ENCODE measurements at regions not wholly inside any gene's neighbourhood (a gene's known extent, or its start where the extent isn't known, plus 50 kb on each side); places are given as distances from the start of the nearest gene placed in this dataset.
A peak's percentile ranks its signal among the peaks of the same experiment; 100 is the strongest.

GRCh38 chr14:29217813-29218450 is 451.3 kb downstream of the FOXG1 start:
- no peak for DNase-seq (ENCODE audit: low spot score)

DNA sequence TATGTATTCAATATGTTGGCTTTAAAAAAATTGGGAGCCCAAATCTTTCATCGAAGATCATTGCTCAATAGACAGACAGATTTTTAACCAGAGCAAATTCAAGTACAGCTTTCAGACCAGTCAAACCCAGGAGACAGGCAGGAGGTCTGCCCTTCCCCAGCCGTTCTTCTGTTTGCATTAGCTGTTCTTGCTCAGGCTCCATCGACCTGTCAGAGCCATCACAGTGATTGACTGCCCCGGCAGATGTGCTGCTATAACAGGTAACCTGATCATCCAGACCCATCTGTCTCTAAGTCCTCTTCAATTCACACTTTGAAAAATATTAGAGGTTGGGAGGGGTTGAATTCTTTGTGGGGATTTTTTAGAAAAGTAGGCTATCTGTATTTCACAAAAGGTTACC is 453.5 kb downstream of the FOXG1 start:
- no peak for DNase-seq (ENCODE audit: low spot score)

DNA sequence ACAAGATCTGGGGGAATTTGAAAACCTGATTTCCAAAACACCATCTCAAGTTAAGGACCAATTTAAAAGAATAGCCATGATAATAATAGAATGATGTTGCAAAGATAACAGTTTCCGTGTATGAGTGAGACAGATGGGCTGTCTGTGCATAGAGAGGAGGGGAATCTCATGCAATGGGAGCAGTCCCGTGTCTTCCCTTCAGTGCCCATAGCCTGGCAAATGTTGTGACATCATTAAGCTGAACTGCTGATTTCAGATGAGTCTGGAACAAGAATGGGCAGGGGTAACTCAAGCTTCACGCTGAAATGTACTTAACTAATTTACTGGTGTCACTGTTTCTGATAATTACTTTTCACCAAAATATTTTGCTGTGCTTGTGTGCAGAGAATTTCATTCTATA is 454.0 kb downstream of the FOXG1 start:
- DNase-seq (ENCODE audit: low spot score) = no peak

DNA sequence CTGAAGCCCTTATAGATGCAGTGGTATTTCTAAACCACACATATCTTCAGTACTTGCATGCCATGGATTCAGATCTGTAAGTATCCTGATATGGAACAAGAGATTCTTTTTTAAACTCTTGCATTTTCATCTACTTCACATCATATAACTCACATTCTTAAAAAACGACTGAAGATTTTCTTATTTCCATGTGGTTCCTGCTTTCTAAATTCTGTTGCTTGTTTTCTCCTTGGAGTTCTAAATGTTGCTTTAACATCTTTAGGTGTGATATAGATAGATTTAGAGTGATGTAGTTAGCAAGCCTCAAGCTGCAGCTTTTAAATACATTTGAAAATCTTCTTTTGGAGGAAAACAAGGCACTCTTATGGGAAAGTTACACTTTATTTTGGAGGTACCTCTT is 455.4 kb downstream of the FOXG1 start:
- DNase-seq (ENCODE audit: low spot score) = no peak

GRCh38 chr14:29222671-29223268 is 456.2 kb downstream of the FOXG1 start:
- DNase-seq (ENCODE audit: low spot score) = peak; percentile 20

- DNase-seq (ENCODE audit: low spot score) = no peak
Observed at GRCh38 chr14:29223947-29224346, 457.4 kb downstream of the FOXG1 start.

- peak; percentile 15 for DNase-seq (ENCODE audit: low spot score)
Observed at GRCh38 chr14:29227631-29228030, 461.0 kb downstream of the FOXG1 start.

DNA sequence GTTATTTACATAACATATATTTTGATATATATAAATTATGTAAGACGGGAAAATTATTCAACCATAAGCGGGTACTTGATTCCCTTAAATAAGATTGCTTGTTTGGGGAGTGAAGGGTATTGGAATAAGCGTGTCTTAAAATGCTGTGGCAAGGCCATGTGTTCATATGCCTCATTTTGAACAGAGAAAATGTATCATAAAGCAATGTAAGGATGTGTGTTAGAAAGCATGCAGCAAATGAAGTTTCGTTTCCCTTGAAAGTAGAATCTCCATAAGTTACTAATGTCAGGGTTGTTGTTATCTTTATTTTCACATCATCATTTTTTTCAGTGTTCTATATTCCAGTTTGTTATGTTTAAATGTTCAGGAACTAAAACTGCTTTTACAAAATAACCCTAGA is 465.6 kb downstream of the FOXG1 start:
- no peak for DNase-seq (ENCODE audit: low spot score)

GRCh38 chr14:29232711-29233110 is 466.1 kb downstream of the FOXG1 start:
- no peak for DNase-seq (ENCODE audit: low spot score)

DNA sequence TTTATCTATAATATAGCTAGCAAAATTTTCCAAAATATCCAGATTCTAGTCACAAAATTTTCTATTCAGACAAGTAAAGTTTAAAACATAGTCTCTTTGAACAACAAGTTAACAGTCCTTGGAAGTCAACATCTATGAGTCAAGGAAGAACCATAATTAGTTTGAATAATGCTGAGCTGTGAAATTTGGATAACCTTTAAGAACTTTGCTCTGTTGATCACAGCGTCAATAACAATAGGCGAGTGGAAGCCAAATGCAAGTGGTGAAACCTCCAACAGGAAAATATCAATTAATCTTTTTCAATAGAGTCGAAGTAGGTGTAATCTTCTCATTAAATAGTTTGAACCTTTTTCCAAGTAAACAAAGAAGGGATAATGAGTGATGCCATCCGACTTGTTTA is 466.6 kb downstream of the FOXG1 start:
- no peak for DNase-seq (ENCODE audit: low spot score)

DNA sequence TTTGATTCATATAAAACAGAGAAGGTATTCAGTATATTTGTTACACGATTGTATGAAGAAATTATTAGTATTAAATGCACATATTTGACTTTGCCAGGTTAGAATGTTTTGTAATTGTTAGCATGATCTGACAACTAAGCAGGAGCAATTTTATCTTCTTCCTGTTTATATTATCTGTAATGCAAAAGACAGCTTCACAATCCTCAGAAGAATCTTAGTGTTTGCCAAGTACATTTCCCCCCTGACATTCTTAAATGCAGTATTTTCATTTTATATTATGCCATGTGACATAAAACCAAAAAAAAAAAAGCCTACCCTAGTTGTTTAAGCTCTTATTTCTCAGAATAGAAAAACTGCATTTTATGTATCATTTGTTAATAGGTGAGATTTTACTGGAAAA is 469.4 kb downstream of the FOXG1 start:
- no peak for DNase-seq (ENCODE audit: low spot score)

DNA sequence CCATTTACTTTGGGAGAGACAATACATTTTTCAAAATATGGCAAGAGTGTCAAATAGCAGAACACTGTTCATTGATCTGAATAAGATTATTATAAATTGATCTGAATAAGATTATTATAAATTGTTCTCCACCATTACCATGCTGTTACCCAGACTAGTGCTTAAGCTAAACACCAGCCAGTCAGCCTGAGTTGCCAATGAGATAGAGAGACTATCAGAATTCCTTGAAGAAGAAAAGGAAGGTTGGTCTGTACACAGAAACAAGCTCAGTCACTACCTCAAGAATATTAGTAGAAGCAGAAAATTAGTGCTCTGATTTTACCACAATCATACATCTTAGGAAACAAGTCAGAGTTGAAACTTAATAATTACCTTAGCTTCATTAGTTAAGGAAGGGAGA is 469.8 kb downstream of the FOXG1 start:
- no peak for DNase-seq (ENCODE audit: low spot score)

- peak; percentile 33 for DNase-seq (ENCODE audit: low spot score)
Observed at GRCh38 chr14:29236848-29237247, 470.3 kb downstream of the FOXG1 start.

DNA sequence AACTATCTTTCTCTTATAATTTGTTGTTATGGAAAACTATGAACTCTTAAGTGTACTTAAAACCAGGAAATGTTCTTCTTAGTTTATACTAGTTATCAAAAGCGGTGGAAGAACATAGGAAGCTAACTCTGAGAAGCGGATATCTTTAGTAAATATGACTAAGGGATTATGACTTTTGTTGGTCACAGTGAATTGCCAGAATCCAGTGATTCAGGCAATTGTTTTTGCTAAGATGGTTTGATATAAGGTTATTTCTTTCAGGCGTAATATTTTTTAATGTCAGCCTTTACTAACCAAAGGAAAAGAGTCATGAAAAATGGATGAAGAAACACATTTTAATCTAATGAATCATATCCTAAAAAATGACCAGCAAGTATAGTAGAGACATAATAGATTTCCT is 473.5 kb downstream of the FOXG1 start:
- peak; percentile 44 for DNase-seq (ENCODE audit: low spot score)

GRCh38 chr14:29242755-29243754 is 476.5 kb downstream of the FOXG1 start:
- no peak for DNase-seq (ENCODE audit: low spot score)

DNA sequence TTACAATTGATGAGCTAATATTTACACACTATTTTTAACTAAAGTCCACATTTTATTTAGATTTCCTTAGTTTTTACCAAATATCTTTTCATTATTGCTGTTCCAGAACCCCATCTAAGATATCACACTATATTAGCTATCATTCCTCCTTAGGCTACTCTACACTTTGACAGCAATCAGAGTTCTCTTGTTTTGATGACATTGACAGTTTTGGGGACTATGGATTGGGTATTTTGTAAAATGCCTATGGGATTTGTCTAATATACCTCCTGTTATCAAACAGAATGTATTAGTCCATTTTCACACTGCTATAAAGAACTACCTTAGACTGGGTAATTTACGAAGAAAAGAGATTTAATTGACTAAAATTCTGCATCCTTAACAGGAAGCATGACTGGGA is 489.1 kb downstream of the FOXG1 start:
- DNase-seq (ENCODE audit: low spot score) = no peak

- DNase-seq (ENCODE audit: low spot score) = no peak
Observed at GRCh38 chr14:29262979-29263378, 496.4 kb downstream of the FOXG1 start.

GRCh38 chr14:29264865-29265264 is 498.3 kb downstream of the FOXG1 start:
- DNase-seq (ENCODE audit: low spot score) = no peak

- no peak for DNase-seq (ENCODE audit: low spot score)
Observed at GRCh38 chr14:29265852-29266251, 499.3 kb downstream of the FOXG1 start.

DNA sequence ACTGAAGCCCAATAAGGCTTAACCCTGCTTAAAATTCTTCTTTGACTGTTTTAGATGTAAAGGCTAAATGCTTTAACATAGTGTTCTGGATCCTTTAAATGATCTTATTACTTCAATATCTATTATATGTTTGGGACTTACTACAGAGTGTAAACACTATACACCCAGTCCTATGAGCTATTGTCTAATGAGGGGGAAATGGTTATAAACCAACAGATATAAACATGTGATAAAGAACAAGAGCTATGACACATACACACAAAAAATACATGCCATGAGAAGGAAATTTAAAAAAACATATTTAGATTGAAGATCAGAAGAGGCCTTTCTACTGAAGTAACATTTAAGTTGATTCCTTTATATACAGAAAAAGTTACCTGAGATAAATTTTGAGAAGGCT is 505.1 kb downstream of the FOXG1 start:
- no peak for DNase-seq (ENCODE audit: low spot score)

DNA sequence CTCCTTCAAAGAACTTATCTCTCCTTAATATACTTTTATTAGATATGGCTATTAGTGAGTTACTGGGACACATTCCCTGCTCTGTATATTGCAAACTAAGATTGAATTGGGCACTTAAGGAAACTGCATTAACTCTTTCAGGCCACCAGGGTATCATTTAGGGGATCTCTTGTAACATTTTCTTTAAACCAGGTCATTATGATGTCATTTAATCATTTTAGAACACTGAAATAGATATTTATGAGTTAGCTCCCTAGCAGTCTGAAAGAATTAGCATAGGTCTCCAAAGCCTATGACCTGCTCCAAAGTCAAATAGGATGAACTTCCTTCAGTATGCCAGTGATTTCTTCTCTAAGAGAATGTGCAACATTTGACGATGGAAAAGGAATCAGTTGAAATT is 506.9 kb downstream of the FOXG1 start:
- no peak for DNase-seq (ENCODE audit: low spot score)

GRCh38 chr14:29274890-29275596 is 508.5 kb downstream of the FOXG1 start:
- no peak for DNase-seq (ENCODE audit: low spot score)
